Right cardiac atrium (tissue), 5 donors: ENCODE measurements at regions not wholly inside any gene's neighbourhood (a gene's known extent, or its start where the extent isn't known, plus 50 kb on each side); places are given as distances from the start of the nearest gene placed in this dataset.

Experiments used
- ATAC-seq, 2 donors: fragments of 200-7000 bp; cut with Tn5 transposase; one replicate each; pipeline versions ENCODE4 v1.8.0 to v1.9.1; 2020; ENCODE audit warnings: moderate library complexity in 2 of 2, mild to moderate bottlenecking in 1 of 2
- DNase-seq, 3 donors: peaks; one replicate each; pipeline ENCODE4 v3.0.0-alpha.2; 2020
- H3K27ac ChIP-seq: one replicate; pipeline ENCODE4 v1.5.1; 2013; ENCODE audit warnings: mild to moderate bottlenecking, low read length, control low read depth, moderate library complexity
- H3K27me3 ChIP-seq: one replicate; pipeline ENCODE4 v1.6.1; 2013; ENCODE audit not compliant: control insufficient read depth, insufficient read depth
- H3K4me1 ChIP-seq: one replicate; pipeline ENCODE4 v1.6.1; 2013; ENCODE audit warnings: low read length; ENCODE audit not compliant: control insufficient read depth, insufficient read depth
- H3K4me3 ChIP-seq: one replicate; pipeline ENCODE4 v1.5.1; 2013; ENCODE audit warnings: low read length, control low read depth
- H3K9me3 ChIP-seq: one replicate; pipeline ENCODE4 v1.6.1; 2013; ENCODE audit warnings: low read length; ENCODE audit not compliant: control insufficient read depth
- WGBS: extraction: QIAGEN DNeasy Blood & Tissue Kit; methylation state at CpG from one replicate; pipeline ENCODE4 v1.1.7; 2013; 5-methylcytosine and 5-hydroxymethylcytosine counted together
- intact Hi-C, 4 donors: fragments of 100-400 bp; cut with DNase I; formaldehyde crosslinking; loops; one replicate each; pipeline versions ENCODE4 v1.11.0 to v1.14.0; 2022 to 2023
- donor health status: healthy with polysubstance abuse.
- donor health status: DM: no; HTN: yes; CAD: no.
- donor health status: DM: no; HTN: no; CAD: no.
- donor health status: DM: no; HTN: yes; CAD: no; lungs with severe emphysema.
- donor health status: DM: yes; HTN: yes; CAD: no.

DNA sequence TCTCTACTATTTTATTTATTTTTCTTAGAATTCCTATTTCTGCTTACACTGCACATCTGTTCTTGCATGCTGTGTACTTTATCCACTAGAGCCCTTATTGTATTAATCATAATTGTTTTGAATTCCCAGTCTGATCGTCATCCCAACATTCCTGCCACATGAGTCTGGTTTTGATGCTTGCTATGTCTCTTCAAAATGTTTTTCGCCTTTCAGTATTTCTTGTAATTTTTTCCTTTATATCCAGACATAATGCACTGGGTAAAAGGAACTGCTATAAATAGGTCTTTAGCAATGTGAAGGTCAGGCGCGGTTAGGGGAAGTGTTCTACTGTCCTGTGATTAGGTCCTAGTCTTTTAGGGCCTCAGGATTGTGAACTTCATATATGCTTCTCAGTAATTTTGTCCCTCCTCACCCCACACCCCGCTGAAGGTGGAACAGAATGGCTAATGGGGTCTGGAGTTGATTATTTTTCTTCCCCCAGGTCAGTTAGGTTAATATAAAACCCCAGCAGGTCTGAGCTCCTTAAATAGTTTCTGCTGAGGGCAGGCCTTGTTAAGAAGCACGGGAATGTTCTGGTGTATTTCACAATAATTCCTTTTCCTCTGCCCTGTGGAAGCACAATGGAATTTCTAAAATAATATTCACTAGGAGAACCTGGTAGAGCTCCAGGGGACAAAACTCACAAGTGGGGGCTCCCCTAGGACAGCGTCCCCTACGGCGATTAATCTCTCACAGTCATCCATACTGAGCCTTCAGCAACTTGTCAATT is 146.6 kb upstream of the TUT7 start:
- H3K4me1 ChIP-seq: no peaks in the 10 kb centered on the region
- intact Hi-C loops: no loop called here
- H3K27ac ChIP-seq: no peak overlapping the region
- 67% methylated on average over 9 of the region's 9 CpGs for WGBS
- no peak overlapping the region for H3K4me3 ChIP-seq
- H3K9me3 ChIP-seq: no peaks in the 10 kb centered on the region
- no peak for ATAC-seq
- DNase-seq: no peak
- no peaks in the 10 kb centered on the region for H3K27me3 ChIP-seq

DNA sequence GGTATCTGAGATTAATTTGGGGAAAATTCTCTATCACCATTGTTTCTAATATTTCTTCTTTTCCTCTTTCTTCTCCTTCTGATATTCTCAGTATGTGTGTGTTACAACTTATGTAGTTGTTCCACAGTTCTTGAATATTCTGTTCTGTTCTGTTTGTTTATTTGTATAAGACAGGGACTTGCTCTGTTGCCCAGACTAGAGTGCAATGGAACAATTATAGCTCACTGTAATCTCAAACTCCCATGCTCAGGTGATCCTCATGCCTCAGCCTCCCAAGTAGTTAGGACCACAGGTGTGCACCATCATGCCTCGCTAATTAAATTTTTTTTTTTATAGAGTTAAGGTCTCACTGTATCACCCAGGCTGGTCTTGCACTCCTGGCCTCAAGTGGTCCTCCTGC is 145.8 kb upstream of the TUT7 start:
- DNase-seq: no peak
- Histone ChIP-seq H3K27ac (no peak overlapping the region), H3K27me3 (no peaks in the 10 kb centered on the region), H3K9me3 (no peaks in the 10 kb centered on the region), H3K4me3 (no peak overlapping the region), H3K4me1 (no peaks in the 10 kb centered on the region)
- no peak for ATAC-seq
- intact Hi-C loops: no loop called here
- 92% methylated on average over 1 of the region's 1 CpG for WGBS

DNA sequence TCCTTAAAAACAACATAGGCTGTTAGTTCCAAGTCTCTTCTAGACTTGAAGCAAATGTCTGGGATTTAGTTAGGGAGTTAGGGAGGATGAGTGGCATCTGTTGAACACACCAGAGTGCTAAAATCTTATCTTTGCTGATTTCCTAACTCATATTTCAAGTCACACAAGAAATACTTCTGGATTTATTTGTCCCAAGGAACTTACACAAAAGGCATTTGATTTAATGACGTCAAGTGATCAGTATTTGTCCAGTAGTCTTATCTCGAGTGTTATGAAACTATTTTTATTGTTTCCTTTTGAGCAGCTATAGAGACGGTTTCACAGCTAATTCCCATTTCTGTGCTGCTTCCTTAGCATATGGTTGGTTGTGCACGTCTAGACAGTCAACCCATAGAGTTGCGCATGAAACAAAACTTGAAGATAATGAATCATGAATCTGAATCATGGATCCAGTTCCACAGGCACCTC is 140.5 kb upstream of the TUT7 start:
- Histone ChIP-seq H3K4me3 (no peak overlapping the region), H3K27ac (no peak overlapping the region), H3K27me3 (no peaks in the 10 kb centered on the region), H3K4me1 (no peaks in the 10 kb centered on the region), H3K9me3 (no peaks in the 10 kb centered on the region)
- WGBS: 21% methylated on average over 5 of the region's 5 CpGs
- DNase-seq (no peak), ATAC-seq (peak; percentile 84 to 92)
- intact Hi-C loops: no loop called here

DNA sequence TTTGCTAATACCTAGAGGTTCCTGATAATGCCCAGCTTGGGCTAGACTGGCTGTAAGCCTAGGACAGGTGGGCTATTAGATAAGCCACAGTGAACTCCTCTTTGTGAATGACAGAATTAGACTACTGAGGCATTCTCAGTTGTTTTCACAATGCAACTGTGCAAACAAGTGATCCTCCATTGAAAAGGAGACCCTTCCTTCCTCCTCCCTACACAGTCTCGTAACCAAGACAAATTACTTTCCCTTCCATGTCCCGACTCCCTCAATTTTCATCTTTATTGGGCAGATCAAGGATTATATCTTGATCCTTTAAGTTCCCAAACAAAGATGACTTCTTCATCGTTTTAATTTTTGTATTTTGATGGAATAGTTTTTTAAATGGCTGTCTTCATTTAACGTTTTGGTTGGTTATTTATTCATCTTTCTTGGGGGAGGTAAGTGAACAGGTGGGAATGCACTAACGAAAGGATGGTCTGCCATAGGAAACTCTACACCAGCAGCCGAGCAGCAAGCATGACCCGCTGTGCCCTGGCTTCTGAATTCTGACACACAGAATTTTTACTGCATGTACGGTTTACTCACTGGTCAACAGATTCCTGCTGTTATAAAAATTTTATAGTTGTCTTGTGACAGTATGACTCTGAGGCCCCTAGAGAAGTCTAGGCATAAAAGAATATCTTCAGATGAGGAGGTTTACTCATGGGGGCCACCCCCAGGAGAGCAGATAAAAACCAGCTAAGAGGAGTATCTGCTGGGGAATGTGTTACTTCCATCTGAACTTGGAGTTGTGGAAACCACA is 137.5 kb upstream of the TUT7 start:
- no peak overlapping the region for H3K4me3 ChIP-seq
- H3K9me3 ChIP-seq: no peaks in the 10 kb centered on the region
- 78% methylated on average over 8 of the region's 8 CpGs for whole genome bisulfite sequencing
- intact Hi-C loops: no loop called here
- H3K4me1 ChIP-seq: no peaks in the 10 kb centered on the region
- ATAC-seq (no peak), DNase-seq (no peak)
- H3K27ac ChIP-seq: no peak overlapping the region
- no peaks in the 10 kb centered on the region for H3K27me3 ChIP-seq

DNA sequence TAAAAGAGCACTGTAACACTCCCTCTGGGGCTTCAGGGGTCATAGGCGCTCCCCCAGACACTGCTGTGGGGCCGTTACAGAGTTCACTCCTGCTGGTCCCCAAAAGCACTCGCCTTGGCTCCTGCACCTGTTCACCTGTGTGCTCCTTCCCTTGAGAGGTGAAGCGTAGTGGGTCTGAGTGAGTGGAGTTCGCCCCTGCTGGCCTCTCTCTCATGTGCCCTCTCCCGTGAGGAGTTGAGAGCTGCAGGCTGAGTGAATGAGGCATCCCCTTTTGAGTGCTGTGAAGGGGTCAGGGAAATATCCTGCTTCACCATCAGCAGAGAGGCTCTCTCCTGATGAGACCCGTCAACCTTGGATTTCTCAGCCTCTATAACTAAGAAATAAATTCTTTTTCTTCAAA is 134.6 kb upstream of the TUT7 start:
- Histone ChIP-seq H3K27me3 (no peaks in the 10 kb centered on the region), H3K9me3 (no peaks in the 10 kb centered on the region), H3K4me1 (no peaks in the 10 kb centered on the region), H3K27ac (no peak overlapping the region), H3K4me3 (no peak overlapping the region)
- intact Hi-C loops: loop anchor here in 3 of 4 donors (2.0 to 10.0 kb wide), 4 partner anchors 456 to 839 kb away; partner anchors contain the start of gene GAS1 (in 1 of the 3)
- DNase-seq: no peak
- no peak for ATAC-seq
- 92% methylated on average over 7 of the region's 7 CpGs for WGBS

DNA sequence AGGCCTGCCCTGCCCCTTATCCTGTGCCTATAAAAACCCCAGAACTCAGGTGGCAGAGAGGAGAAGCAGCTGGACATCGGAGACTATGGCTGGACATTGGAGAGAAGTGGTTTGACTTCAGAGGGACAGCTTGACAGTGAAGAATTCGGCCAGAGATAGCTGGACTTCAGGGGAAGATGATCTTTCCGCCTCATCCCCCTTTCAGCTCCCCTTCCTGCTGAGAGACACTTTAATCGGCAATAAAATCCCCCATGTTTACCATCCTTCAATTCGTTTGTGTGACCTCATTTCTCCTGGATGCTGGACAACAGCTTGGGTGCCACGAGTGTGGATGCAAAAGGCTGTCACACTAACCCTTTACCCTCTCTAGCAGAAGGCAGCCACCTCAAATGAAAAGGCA is 134.1 kb upstream of the TUT7 start:
- Histone ChIP-seq H3K27ac (no peak overlapping the region), H3K4me3 (no peak overlapping the region), H3K9me3 (no peaks in the 10 kb centered on the region), H3K27me3 (no peaks in the 10 kb centered on the region), H3K4me1 (no peaks in the 10 kb centered on the region)
- intact Hi-C loops: loop anchor here in 3 of 4 donors (2.0 to 10.0 kb wide), 4 partner anchors 456 to 839 kb away; partner anchors contain the start of gene GAS1 (in 1 of the 3)
- no peak for DNase-seq
- ATAC-seq: no peak
- WGBS: 69% methylated on average over 6 of the region's 6 CpGs

DNA sequence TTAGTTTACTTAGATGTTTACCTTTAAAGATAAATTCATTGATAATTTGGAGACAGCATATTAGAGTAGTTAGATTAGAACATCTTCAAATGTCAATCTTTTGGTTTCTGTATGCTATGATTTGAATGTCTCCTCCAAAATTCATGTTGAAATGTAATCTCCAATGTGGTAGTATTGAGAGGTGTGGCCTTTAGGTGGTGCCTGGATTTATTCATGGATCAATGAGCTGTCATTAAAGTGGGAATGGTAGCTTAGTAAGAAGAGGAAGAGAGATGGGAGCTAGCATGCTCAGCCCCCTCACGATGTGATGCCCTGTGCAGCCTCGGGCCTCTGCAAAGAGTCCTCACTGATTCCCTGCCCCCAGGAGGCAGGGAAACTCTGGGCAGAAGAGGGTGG is 133.6 kb upstream of the TUT7 start:
- Histone ChIP-seq H3K27me3 (no peaks in the 10 kb centered on the region), H3K27ac (no peak overlapping the region), H3K9me3 (no peaks in the 10 kb centered on the region), H3K4me3 (no peak overlapping the region), H3K4me1 (no peaks in the 10 kb centered on the region)
- intact Hi-C loops: loop anchor here in 3 of 4 donors (2.0 to 10.0 kb wide), 4 partner anchors 457 to 839 kb away; partner anchors contain the start of gene GAS1 (in 1 of the 3)
- WGBS: 74% methylated on average over 2 of the region's 2 CpGs
- ATAC-seq (no peak), DNase-seq (no peak)

DNA sequence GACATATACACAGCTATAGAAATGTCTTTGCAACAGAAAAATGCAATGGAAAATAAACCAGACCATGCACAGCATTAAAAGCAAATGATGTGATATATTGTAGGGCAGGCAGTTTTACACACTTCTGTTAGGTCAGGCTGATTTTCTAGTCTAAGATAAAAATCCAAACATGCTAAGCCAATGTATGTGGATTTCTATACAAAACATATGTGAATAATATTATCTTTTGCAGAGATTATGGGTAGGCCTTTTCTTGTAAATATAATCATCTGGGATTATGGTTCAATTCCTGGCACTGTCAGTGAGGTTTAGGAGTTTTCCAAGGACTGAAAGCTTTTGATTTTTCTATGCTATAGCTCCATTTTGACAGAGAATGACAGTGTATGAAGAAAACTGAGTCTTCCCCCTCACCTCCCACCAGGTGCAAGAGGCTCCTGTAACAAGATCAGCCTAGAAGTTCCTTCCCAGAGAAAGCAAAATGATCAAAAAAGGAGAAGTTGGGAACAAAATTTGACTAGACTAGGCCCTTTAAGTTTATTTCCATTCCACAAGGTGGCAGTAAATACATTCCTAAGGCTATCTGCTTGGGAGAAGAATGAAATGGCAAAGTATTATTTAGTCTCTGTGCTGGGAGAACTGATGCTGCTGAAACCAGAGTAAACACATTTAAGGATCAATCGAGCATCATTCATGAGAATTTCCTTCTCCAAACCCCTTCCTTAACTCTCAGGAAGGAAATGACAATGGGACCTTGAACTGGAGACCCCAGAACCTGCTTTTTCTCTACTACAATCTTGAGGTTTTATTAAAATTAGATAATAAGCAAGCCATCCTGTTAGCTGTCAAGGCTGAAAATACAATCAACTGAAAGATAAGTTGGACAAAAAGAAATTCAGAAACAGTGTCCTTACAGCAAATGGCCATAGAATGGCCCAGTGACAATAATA is 133.0 kb upstream of the TUT7 start:
- DNase-seq (no peak), ATAC-seq (peak; percentile 76 to 81)
- H3K4me3 ChIP-seq: no peak overlapping the region
- 2% methylated on average over 1 of the region's 1 CpG for WGBS
- H3K4me1 ChIP-seq: no peaks in the 10 kb centered on the region
- no peaks in the 10 kb centered on the region for H3K27me3 ChIP-seq
- intact Hi-C loops: loop anchor here in 2 of 4 donors (5.0 to 10.0 kb wide), 3 partner anchors 458 to 840 kb away; partner anchors contain the start of gene GAS1 (in 1 of the 2)
- no peaks in the 10 kb centered on the region for H3K9me3 ChIP-seq
- H3K27ac ChIP-seq: no peak overlapping the region

DNA sequence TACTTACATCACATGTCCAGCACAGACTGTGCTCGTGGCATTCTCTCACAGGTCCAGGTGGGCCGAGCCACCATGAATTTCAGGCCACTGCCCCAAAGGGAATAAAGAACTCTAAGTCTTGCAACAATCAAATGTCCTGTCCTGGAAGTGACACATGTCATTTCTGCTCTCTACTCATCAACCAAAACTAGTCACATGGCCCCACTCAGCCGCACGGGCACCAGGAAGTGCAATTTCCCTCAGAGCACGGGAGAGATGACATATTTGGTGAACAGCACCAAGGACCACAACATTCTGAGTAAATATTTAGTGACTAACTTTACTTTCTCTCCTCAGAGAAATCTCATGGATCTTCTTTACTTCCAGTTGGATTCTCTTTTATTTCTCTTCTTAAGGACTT is 131.1 kb upstream of the TUT7 start:
- DNase-seq: no peak
- Histone ChIP-seq H3K4me3 (no peak overlapping the region), H3K9me3 (no peaks in the 10 kb centered on the region), H3K27me3 (no peaks in the 10 kb centered on the region), H3K27ac (no peak overlapping the region), H3K4me1 (no peaks in the 10 kb centered on the region)
- intact Hi-C loops: loop anchor here in 3 of 4 donors (2.0 to 10.0 kb wide), 4 partner anchors 51 to 842 kb away; partner anchors contain the start of gene GAS1 (in 1 of the 3)
- ATAC-seq: no peak
- 64% methylated on average over 5 of the region's 5 CpGs for WGBS

DNA sequence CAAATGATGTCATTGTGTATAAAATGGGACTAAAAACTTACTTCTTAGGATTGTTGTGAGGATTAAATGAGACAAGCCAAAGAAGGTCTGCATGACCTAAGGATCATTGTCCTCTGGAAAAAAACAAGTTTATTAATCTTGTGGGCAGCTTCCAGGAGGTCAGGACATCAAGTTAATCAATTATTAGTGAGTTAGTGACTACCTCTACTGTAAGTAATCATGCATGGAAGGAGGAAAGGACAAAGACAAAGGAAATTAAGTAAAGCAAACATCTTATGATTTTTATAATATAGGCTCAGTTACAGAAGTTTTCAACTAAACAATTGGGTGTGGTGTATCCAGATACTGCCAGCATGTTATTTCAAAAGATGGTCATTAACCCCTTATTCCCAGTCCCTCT is 129.3 kb upstream of the TUT7 start:
- no peak overlapping the region for H3K27ac ChIP-seq
- ATAC-seq: no peak
- H3K4me1 ChIP-seq: no peaks in the 10 kb centered on the region
- H3K9me3 ChIP-seq: no peaks in the 10 kb centered on the region
- no peak overlapping the region for H3K4me3 ChIP-seq
- no peaks in the 10 kb centered on the region for H3K27me3 ChIP-seq
- intact Hi-C loops: loop anchor here in 1 of 4 donors (10.0 kb wide), 1 partner anchor 461 kb away; the partner anchor contains the start of gene GAS1
- DNase-seq: no peak
